Fibroblast of pulmonary artery (primary cell): ENCODE measurements at regions not wholly inside any gene's neighbourhood (a gene's known extent, or its start where the extent isn't known, plus 50 kb on each side); places are given as distances from the start of the nearest gene placed in this dataset.

Experiments
- DNase-seq: peaks from one replicate; pipeline ENCODE4 v3.0.0-alpha.2; 2010; ENCODE audit warnings: low read depth
- H3K4me3 ChIP-seq: replicated peaks from 2 replicates; pipeline ENCODE4 v1.5.1; 2011; ENCODE audit warnings: low read depth, mild to moderate bottlenecking, control low read depth, low read length, moderate library complexity
- CTCF ChIP-seq: IDR thresholded peaks from 2 replicates; pipeline ENCODE4 v1.5.1; 2011; ENCODE audit warnings: mild to moderate bottlenecking, control low read depth, low read length, inconsistent platforms; ENCODE audit errors: missing control alignments

GRCh38 chr20:60630609-60631008 is 621.5 kb upstream of the CDH4 start:
- DNase-seq, result no peak
- no peak overlapping the region for H3K4me3 ChIP-seq
- TF ChIP-seq CTCF, result no peak

GRCh38 chr20:60631585-60632287 is 620.3 kb upstream of the CDH4 start:
- TF ChIP-seq CTCF, result no peak

GRCh38 chr20:60632391-60633262 is 619.4 kb upstream of the CDH4 start:
- TF ChIP-seq CTCF, result no peak
- no peak overlapping the region for H3K4me3 ChIP-seq
- DNase-seq, result no peak

More at GRCh38 chr20:60631585-60632287, 620.3 kb upstream of the CDH4 start:
- no peak for DNase-seq
- no peak overlapping the region for H3K4me3 ChIP-seq

- no peak for DNase-seq
- TF ChIP-seq CTCF, result no peak
- H3K4me3 ChIP-seq, result no peak overlapping the region
Observed at GRCh38 chr20:60634491-60635172, 617.4 kb upstream of the CDH4 start.

- no peak overlapping the region for H3K4me3 ChIP-seq
- no peak for TF ChIP-seq CTCF
- DNase-seq, result no peak
Observed at GRCh38 chr20:60636417-60636816, 615.6 kb upstream of the CDH4 start.

- no peak for DNase-seq
- no peak overlapping the region for H3K4me3 ChIP-seq
- TF ChIP-seq CTCF, result no peak
Observed at GRCh38 chr20:60637801-60638200, 614.3 kb upstream of the CDH4 start.
